ENCODE measurements at regions not wholly inside any gene's neighbourhood (a gene's known extent, or its start where the extent isn't known, plus 50 kb on each side); places are given as distances from the start of the nearest gene placed in this dataset.

DNA sequence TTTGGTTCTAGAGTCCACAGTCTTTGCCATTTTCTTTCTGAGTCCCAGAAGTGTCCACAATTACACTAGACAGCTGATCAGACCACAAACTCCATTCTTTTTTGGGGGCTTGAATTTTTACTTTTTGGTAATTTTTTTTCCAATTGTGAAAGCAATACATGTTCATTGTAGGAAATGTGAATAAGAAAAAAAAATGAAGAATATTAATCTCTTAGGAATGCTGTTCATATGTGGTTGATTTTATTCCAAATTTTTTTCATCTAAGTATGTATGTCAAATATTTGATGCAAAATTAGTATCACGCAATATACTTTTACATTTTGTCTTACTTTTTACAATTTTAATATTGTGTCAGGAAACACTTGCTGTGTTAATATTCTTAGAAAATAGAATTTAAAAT lies 76.4 kb upstream of the ETS2 start:
- peaks cover 5% of the 10 kb centered on the region for H3K27me3 ChIP-seq (replicated peaks; ENCODE audit: control insufficient read depth, insufficient read depth, low read length, poor library complexity, severe bottlenecking)
- peaks cover 8% of the 10 kb centered on the region for H3K9me3 ChIP-seq (ENCODE audit: control insufficient read depth, low read length)
- no peak overlapping the region for H3K4me3 ChIP-seq (ENCODE audit: insufficient read depth, low read depth, low read length, poor library complexity, severe bottlenecking)
- peaks cover 3% of the 10 kb centered on the region for H3K4me1 ChIP-seq (ENCODE audit: control insufficient read depth, insufficient read depth, low read length, poor library complexity, severe bottlenecking)
- H3K27ac ChIP-seq (ENCODE audit: insufficient read depth, low read length, poor library complexity, severe bottlenecking), result no peak overlapping the region
- no peak for DNase-seq
- H3K36me3 ChIP-seq (ENCODE audit: control insufficient read depth, insufficient read depth, low read length), result no peaks in the 10 kb centered on the region

DNA sequence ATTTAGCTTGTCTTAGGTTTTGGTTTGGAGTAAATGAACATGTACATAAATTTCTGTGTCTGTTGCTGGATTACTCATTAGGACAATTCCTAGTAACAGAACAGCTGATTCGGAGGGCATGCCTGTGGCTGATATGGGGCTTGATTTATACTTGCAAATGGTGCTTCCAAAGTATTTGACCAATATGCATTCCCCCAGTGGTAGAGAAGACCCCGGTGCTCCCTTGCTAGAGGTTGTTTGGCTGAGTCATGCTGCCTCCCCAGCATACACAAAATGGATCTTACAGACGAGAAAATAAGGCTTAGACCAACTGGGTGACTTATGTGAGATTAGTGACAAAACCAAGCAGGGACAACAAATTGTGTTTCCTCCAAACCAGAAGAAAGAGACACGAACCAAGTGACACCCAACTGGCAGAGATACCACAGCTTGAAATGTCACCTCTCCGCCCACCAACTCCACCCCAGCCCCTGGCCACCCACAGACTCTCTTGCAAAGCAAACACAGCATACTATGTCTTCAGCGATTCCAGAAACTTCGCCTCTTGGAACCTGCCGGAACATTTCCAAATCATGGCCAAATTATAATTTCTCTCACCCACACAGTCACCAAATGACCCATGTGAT lies 75.9 kb upstream of the ETS2 start:
- Histone ChIP-seq H3K9me3 (ENCODE audit: control insufficient read depth, low read length) (peaks cover 8% of the 10 kb centered on the region), H3K27ac (ENCODE audit: insufficient read depth, low read length, poor library complexity, severe bottlenecking) (no peak overlapping the region), H3K4me3 (ENCODE audit: insufficient read depth, low read depth, low read length, poor library complexity, severe bottlenecking) (no peak overlapping the region), H3K4me1 (ENCODE audit: control insufficient read depth, insufficient read depth, low read length, poor library complexity, severe bottlenecking) (peaks cover 4% of the 10 kb centered on the region), H3K27me3 (replicated peaks; ENCODE audit: control insufficient read depth, insufficient read depth, low read length, poor library complexity, severe bottlenecking) (peaks cover 6% of the 10 kb centered on the region), H3K36me3 (ENCODE audit: control insufficient read depth, insufficient read depth, low read length) (no peaks in the 10 kb centered on the region)
- DNase-seq, result no peak

DNA sequence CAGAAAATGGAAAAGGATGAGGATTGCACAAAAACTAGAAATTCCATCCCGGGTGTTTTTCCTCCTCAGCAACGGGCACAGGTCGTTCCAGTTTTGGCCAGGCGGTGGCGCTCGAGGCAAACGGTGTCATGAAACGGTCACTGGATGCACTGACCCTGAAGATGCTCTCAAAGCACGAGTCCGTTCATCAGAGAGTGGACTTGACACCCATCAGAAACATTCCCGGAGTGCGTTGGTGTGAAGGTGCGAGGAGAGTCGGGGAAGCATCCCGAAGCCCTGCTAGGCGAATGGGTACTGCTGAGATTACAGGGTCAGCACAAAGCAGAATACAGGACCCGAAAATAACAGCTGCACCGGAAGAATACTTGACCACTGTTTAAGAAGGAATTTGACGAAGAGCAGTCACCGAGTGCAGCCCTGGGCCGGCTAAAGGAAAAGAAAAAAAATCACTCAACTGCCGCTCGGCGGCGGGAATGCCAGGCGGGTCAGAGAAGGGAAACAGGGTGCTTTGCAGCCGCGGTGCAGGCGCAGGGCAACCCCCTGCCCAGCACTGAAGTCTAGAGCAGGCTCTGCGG lies 71.7 kb upstream of the ETS2 start:
- no peaks in the 10 kb centered on the region for H3K36me3 ChIP-seq (ENCODE audit: control insufficient read depth, insufficient read depth, low read length)
- peaks cover 4% of the 10 kb centered on the region for H3K4me1 ChIP-seq (ENCODE audit: control insufficient read depth, insufficient read depth, low read length, poor library complexity, severe bottlenecking)
- H3K27ac ChIP-seq (ENCODE audit: insufficient read depth, low read length, poor library complexity, severe bottlenecking), result no peak overlapping the region
- DNase-seq, result peak; percentile 28 to 60 (median 33)
- H3K27me3 ChIP-seq (replicated peaks; ENCODE audit: control insufficient read depth, insufficient read depth, low read length, poor library complexity, severe bottlenecking), result peaks cover 12% of the 10 kb centered on the region
- H3K9me3 ChIP-seq (ENCODE audit: control insufficient read depth, low read length), result no peaks in the 10 kb centered on the region
- peak overlapping the region; percentile 36 for H3K4me3 ChIP-seq (ENCODE audit: insufficient read depth, low read depth, low read length, poor library complexity, severe bottlenecking)

DNA sequence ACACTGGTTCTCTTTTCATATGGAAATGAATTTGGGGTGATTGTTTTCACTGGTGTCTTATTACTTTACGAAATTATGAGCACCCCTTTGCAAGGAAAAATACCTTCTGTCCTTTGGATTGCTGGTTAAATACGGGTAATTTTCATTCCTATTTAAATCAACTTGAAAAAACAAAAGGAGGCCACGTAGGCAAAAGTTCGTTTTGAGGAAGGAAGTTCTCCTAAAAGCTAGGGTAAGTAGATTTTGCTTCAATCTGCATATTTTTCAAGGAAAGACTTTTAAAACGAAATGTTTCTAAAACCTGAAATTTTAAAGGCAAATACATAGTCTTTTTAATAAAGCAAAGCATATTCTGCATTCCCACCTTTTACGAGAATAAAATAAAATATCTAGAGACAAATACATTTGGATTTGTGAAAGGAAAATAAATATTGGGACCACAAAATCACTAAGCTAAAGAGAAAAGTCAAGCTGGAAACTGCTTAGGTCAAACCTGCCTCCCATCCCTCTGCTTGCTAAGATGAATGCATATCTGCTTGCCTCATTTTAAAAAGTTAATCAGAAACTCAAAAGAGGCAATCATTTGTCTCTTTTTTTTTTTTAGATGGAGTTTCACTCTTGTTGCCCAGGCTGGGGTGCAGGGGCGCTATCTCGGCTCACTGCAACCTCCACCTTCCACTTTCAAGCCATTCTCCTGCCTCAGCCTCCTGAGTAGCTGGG lies 70.9 kb upstream of the ETS2 start:
- Histone ChIP-seq H3K4me1 (ENCODE audit: control insufficient read depth, insufficient read depth, low read length, poor library complexity, severe bottlenecking) (peaks cover 4% of the 10 kb centered on the region), H3K9me3 (ENCODE audit: control insufficient read depth, low read length) (no peaks in the 10 kb centered on the region), H3K4me3 (ENCODE audit: insufficient read depth, low read depth, low read length, poor library complexity, severe bottlenecking) (no peak overlapping the region), H3K27ac (ENCODE audit: insufficient read depth, low read length, poor library complexity, severe bottlenecking) (no peak overlapping the region), H3K27me3 (replicated peaks; ENCODE audit: control insufficient read depth, insufficient read depth, low read length, poor library complexity, severe bottlenecking) (peaks cover 12% of the 10 kb centered on the region), H3K36me3 (ENCODE audit: control insufficient read depth, insufficient read depth, low read length) (no peaks in the 10 kb centered on the region)
- no peak for DNase-seq

DNA sequence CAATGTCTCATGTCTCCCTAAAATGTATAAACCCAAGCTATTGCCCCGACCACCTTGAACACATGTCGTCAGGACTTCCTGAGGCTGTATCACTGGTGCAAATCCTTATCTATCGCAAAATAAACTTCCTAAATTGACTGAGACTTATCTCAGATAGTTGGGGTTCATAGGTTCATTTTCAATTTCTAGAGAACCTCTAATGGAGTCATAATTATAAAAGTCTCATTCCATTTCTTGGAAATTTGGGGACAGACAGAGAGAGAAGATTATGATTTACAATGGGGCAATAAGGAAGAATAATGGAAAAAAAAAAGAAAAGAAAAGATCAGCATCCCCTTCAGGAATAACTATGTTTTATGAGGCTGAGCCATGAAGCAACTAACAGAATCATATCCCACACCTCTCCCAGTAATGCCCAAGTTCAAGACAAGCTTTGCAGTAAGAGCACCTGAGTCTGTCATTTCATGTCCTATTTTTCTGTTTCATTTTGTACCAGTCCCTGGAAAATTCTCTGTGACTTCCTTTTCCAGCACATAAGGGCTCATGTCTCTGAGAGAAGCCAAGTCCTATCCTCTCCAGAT lies 70.0 kb upstream of the ETS2 start:
- no peak overlapping the region for H3K27ac ChIP-seq (ENCODE audit: insufficient read depth, low read length, poor library complexity, severe bottlenecking)
- no peaks in the 10 kb centered on the region for H3K36me3 ChIP-seq (ENCODE audit: control insufficient read depth, insufficient read depth, low read length)
- H3K27me3 ChIP-seq (replicated peaks; ENCODE audit: control insufficient read depth, insufficient read depth, low read length, poor library complexity, severe bottlenecking), result peaks cover 12% of the 10 kb centered on the region
- H3K9me3 ChIP-seq (ENCODE audit: control insufficient read depth, low read length), result no peaks in the 10 kb centered on the region
- no peak for DNase-seq
- no peak overlapping the region for H3K4me3 ChIP-seq (ENCODE audit: insufficient read depth, low read depth, low read length, poor library complexity, severe bottlenecking)
- H3K4me1 ChIP-seq (ENCODE audit: control insufficient read depth, insufficient read depth, low read length, poor library complexity, severe bottlenecking), result peaks cover 4% of the 10 kb centered on the region

DNA sequence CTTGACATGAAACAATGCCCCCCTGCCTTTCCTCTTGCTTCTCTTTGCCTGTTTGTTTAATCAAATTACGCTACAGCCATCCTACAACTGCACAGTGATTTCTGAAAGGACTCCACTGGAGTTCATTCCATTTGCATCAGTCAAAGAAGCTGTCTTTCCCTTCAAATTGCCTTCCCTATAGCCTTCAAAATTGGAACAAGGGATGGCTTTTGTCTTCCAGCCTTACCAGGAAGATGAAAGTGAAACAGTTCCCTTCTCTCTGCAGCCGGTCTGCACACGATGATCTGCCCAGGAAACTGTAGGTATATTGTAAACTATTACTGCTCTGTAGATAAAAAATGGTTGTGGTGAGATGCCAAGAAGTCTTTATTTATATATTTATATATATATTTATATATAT lies 65.6 kb upstream of the ETS2 start:
- no peaks in the 10 kb centered on the region for H3K9me3 ChIP-seq (ENCODE audit: control insufficient read depth, low read length)
- H3K27ac ChIP-seq (ENCODE audit: insufficient read depth, low read length, poor library complexity, severe bottlenecking), result no peak overlapping the region
- peaks cover 3% of the 10 kb centered on the region for H3K27me3 ChIP-seq (replicated peaks; ENCODE audit: control insufficient read depth, insufficient read depth, low read length, poor library complexity, severe bottlenecking)
- H3K36me3 ChIP-seq (ENCODE audit: control insufficient read depth, insufficient read depth, low read length), result no peaks in the 10 kb centered on the region
- H3K4me3 ChIP-seq (ENCODE audit: insufficient read depth, low read depth, low read length, poor library complexity, severe bottlenecking), result no peak overlapping the region
- H3K4me1 ChIP-seq (ENCODE audit: control insufficient read depth, insufficient read depth, low read length, poor library complexity, severe bottlenecking), result peaks cover 6% of the 10 kb centered on the region
- no peak for DNase-seq

DNA sequence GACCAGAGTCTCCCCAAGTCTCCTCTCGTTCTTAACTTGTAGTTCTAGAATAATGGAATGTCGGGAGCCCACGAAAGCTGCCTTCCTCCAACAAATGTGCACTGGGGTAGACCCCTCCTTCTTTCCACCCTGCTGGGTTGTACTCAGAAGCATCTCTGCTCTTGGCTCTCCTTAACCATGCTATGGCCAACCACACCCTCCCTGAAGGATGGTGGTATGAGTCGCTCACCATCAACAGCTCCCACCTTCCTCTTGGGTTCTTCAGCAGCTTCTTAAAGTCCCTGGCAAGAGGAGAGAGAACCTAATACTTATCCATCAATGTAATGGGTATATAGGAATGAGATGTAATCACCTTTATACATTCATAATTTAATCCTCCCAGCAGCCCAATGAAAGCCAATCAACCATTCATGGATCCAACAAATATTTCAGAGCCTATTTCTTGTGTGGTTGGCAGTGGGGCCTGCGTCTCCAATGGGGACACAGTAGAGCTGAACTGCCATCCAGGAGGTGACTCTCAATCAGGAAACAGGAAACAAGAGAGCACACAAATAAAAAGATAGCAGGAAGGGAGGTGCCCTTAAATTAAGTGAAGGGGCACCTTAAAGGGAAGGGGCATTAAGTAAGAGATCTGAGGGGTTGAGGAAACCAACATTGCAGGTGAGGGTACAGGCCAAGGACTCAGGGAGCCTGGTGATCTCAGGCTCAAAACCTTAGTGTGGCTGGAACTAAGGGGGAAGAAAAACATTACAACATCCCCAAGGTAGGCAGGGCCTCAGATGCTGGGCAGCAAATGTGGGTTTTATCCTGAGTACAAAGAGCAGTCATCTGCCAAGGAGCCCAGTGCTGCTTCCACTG lies 64.4 kb upstream of the ETS2 start:
- no peaks in the 10 kb centered on the region for H3K27me3 ChIP-seq (replicated peaks; ENCODE audit: control insufficient read depth, insufficient read depth, low read length, poor library complexity, severe bottlenecking)
- no peak overlapping the region for H3K4me3 ChIP-seq (ENCODE audit: insufficient read depth, low read depth, low read length, poor library complexity, severe bottlenecking)
- H3K9me3 ChIP-seq (ENCODE audit: control insufficient read depth, low read length), result no peaks in the 10 kb centered on the region
- H3K27ac ChIP-seq (ENCODE audit: insufficient read depth, low read length, poor library complexity, severe bottlenecking), result no peak overlapping the region
- no peak for DNase-seq
- no peaks in the 10 kb centered on the region for H3K36me3 ChIP-seq (ENCODE audit: control insufficient read depth, insufficient read depth, low read length)
- peaks cover 6% of the 10 kb centered on the region for H3K4me1 ChIP-seq (ENCODE audit: control insufficient read depth, insufficient read depth, low read length, poor library complexity, severe bottlenecking)

DNA sequence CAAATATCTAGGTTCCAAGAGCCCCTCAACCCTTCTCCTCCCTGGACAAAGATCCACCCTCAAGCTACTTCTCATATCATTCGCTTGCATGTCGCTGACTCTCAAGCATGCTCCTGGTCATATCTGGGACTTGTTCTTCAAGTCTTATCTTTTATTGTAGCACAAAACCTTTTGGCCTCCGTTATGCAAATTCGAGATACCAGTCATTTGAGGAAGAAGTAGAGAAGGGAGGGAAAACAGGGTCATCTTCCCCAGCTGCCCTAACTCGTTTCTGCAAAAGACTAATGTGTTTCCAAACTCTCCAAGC lies 63.8 kb upstream of the ETS2 start:
- Histone ChIP-seq H3K27ac (ENCODE audit: insufficient read depth, low read length, poor library complexity, severe bottlenecking) (no peak overlapping the region), H3K4me3 (ENCODE audit: insufficient read depth, low read depth, low read length, poor library complexity, severe bottlenecking) (no peak overlapping the region), H3K27me3 (replicated peaks; ENCODE audit: control insufficient read depth, insufficient read depth, low read length, poor library complexity, severe bottlenecking) (no peaks in the 10 kb centered on the region), H3K36me3 (ENCODE audit: control insufficient read depth, insufficient read depth, low read length) (no peaks in the 10 kb centered on the region), H3K4me1 (ENCODE audit: control insufficient read depth, insufficient read depth, low read length, poor library complexity, severe bottlenecking) (peaks cover 6% of the 10 kb centered on the region), H3K9me3 (ENCODE audit: control insufficient read depth, low read length) (no peaks in the 10 kb centered on the region)
- no peak for DNase-seq

DNA sequence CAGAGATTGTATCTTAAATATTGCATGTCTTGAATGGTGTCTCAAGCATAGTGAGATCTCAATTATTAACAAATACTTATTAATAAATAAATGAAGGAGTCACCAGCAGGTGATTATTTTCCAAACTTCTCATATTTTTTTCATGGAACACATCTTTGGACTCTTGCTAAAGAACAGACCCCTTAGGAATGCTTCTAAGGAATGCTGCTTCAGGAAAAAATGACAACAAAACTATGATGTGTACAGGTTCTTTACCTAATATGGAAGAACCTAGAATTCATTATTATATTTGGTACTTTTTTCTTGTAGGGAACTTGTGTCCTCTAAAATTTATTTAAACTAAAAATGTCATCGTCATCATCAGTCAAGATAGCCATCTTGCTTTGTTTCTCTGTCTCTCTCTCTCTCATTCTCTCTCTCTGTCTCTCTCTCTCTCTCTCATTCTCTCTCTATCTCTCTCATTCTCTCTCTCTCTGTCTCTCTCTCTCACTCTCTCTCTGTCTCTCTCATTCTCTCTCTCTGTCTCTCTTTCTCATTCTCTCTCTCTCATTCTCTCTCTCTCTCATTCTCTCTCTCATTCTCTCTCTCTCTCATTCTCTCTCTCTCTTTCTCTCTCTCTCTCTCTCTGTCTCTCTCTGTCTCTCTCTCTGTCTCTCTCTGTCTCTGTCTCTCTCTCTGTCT lies 63.0 kb upstream of the ETS2 start:
- H3K36me3 ChIP-seq (ENCODE audit: control insufficient read depth, insufficient read depth, low read length), result no peaks in the 10 kb centered on the region
- H3K27ac ChIP-seq (ENCODE audit: insufficient read depth, low read length, poor library complexity, severe bottlenecking), result no peak overlapping the region
- no peak overlapping the region for H3K4me3 ChIP-seq (ENCODE audit: insufficient read depth, low read depth, low read length, poor library complexity, severe bottlenecking)
- no peaks in the 10 kb centered on the region for H3K27me3 ChIP-seq (replicated peaks; ENCODE audit: control insufficient read depth, insufficient read depth, low read length, poor library complexity, severe bottlenecking)
- DNase-seq, result no peak
- H3K9me3 ChIP-seq (ENCODE audit: control insufficient read depth, low read length), result no peaks in the 10 kb centered on the region
- H3K4me1 ChIP-seq (ENCODE audit: control insufficient read depth, insufficient read depth, low read length, poor library complexity, severe bottlenecking), result peaks cover 6% of the 10 kb centered on the region
